ENCODE measurements at regions not wholly inside any gene's neighbourhood (a gene's known extent, or its start where the extent isn't known, plus 50 kb on each side); places are given as distances from the start of the nearest gene placed in this dataset.

- POLR2A ChIA-PET (ENCODE audit: unreplicated experiment) = no interaction called here
- dilution Hi-C loops (cut with HindIII; ENCODE audit: low sequenced_read_pairs, unreplicated experiment) = no loop called here
Measured at GRCh38 chr20:60294632-60295031, 336.4 kb downstream of the CDH26 start.

More at GRCh38 chr20:60294632-60295031, 336.4 kb downstream of the CDH26 start:
- Histone ChIP-seq H2BK20ac (ENCODE audit: low read depth, low read length) (no peak overlapping the region), H2BK120ac (ENCODE audit: low read depth, low read length) (no peak overlapping the region), H3K27me3 (ENCODE audit: control insufficient read depth, insufficient read depth, low read length) (no peaks in the 10 kb centered on the region), H3K4me1 (ENCODE audit: control insufficient read depth, insufficient read depth, low read length) (no peaks in the 10 kb centered on the region), H3K56ac (ENCODE audit: extremely low read depth, insufficient read depth, low read length) (no peak overlapping the region), H3K9me1 (ENCODE audit: insufficient read depth, low read length) (no peaks in the 10 kb centered on the region), H3K4me3 (ENCODE audit: insufficient read depth, low read depth, low read length) (no peak overlapping the region), H3K14ac (replicated peaks; ENCODE audit: low read depth, low read length) (no peak overlapping the region), H3K9ac (ENCODE audit: low read depth, low read length) (no peak overlapping the region), H4K5ac (ENCODE audit: low read depth, low read length) (no peak overlapping the region), H3K36me3 (ENCODE audit: control insufficient read depth, insufficient read depth, low read length) (no peaks in the 10 kb centered on the region), H3K27ac (ENCODE audit: insufficient read depth, low read length) (no peak overlapping the region), H3K4ac (ENCODE audit: low read depth, low read length) (no peak overlapping the region), H3K79me1 (ENCODE audit: low read depth in 1 of 2, low read length in 2 of 2) (no peaks in the 10 kb centered on the region), H2AK5ac (ENCODE audit: low read depth, low read length) (no peak overlapping the region), H4K8ac (ENCODE audit: low read depth in 2 of 2, low read length in 2 of 2) (no peak overlapping the region), H2BK5ac (ENCODE audit: low read depth, low read length, poor library complexity, severe bottlenecking) (no peak overlapping the region), H2AFZ (replicated peaks; ENCODE audit: low read length, poor library complexity) (no peak overlapping the region), H3K4me2 (ENCODE audit: low read depth, low read length) (no peak overlapping the region), H3K9me3 (ENCODE audit: control insufficient read depth, insufficient read depth, low read length) (peaks cover 3% of the 10 kb centered on the region), H4K91ac (ENCODE audit: insufficient read depth, low read depth, low read length) (no peak overlapping the region), H3K18ac (ENCODE audit: low read depth, low read length) (no peak overlapping the region), H2AK9ac (replicated peaks; ENCODE audit: low read depth, low read length, poor library complexity) (no peak overlapping the region), H4K20me1 (ENCODE audit: insufficient read depth, low read length) (no peaks in the 10 kb centered on the region), H3K23ac (ENCODE audit: low read depth, low read length) (no peak overlapping the region), H2BK15ac (ENCODE audit: low read depth, low read length) (no peak overlapping the region)
- TF ChIP-seq CHD1 (IDR thresholded peaks at IDR 0.05; ENCODE audit: low read depth, low read length) = no peak
- no peak for TF ChIP-seq CEBPB (IDR thresholded peaks at IDR 0.05; ENCODE audit: low read depth, low read length)
- no peak for TF ChIP-seq FOS (IDR thresholded peaks at IDR 0.05; ENCODE audit: low read depth, low read length)
- no peak for TF ChIP-seq RCOR1 (IDR thresholded peaks at IDR 0.05; ENCODE audit: insufficient replicate concordance, low read length)
- no peak for TF ChIP-seq MAZ (IDR thresholded peaks at IDR 0.05; ENCODE audit: borderline replicate concordance, low read depth, low read length)
- no peak for TF ChIP-seq NFE2L2 (IDR thresholded peaks at IDR 0.05; ENCODE audit: low read depth, low read length)
- TF ChIP-seq POLR2A (IDR thresholded peaks at IDR 0.05; ENCODE audit: low read depth, low read length) = no peak
- no peak for TF ChIP-seq RAD21 (IDR thresholded peaks at IDR 0.05; ENCODE audit: low read length)
- no peak for TF ChIP-seq BHLHE40 (IDR thresholded peaks at IDR 0.05; ENCODE audit: low read depth, low read length)
- TF ChIP-seq SMC3 (IDR thresholded peaks at IDR 0.05; ENCODE audit: low read depth, low read length) = no peak
- TF ChIP-seq CTCF (conservative IDR thresholded peaks at IDR 0.05; ENCODE audit: low read depth, low read length) = no peak
- no peak for TF ChIP-seq RFX5 (IDR thresholded peaks at IDR 0.05; ENCODE audit: low read depth, low read length)
- TF ChIP-seq MAFK (IDR thresholded peaks at IDR 0.05; ENCODE audit: low read depth, low read length) = no peak
- no peak for TF ChIP-seq USF2 (IDR thresholded peaks at IDR 0.05; ENCODE audit: low read depth, low read length)
- no peak for TF ChIP-seq ELK1 (IDR thresholded peaks at IDR 0.05; ENCODE audit: borderline replicate concordance, low read depth, low read length)
- no peak for TF ChIP-seq MXI1 (IDR thresholded peaks at IDR 0.05; ENCODE audit: borderline replicate concordance, low read depth, low read length)
- no TSS peak for BruUV-seq (replicated peaks)
- WGBS, 2 experiments (ENCODE audit: extremely low coverage in 2 of 2, insufficient read length in 1 of 2) = 73% methylated on average over 6 of the region's 8 CpGs; no CpG with 5 or more reads in 1 of the 2 experiments
- CTCF ChIA-PET = no interaction called here
- DNase-seq = no peak
- ATAC-seq (ENCODE audit: low read depth) = no peak
- intact Hi-C loops (cut with micrococcal nuclease) (no loop called here), in situ Hi-C loops (cut with MboI; ENCODE audit: low sequenced_read_pairs) (no loop called here)
